Lung (tissue), 11 donors: ENCODE measurements at regions not wholly inside any gene's neighbourhood (a gene's known extent, or its start where the extent isn't known, plus 50 kb on each side); places are given as distances from the start of the nearest gene placed in this dataset.

Experiments
- ATAC-seq: fragments of 200-7000 bp; cut with Tn5 transposase; one replicate; pipeline ENCODE4 v1.9.1; 2020; ENCODE audit warnings: moderate number of reproducible peaks; ENCODE audit not compliant: insufficient read depth, low FRiP score
- DNase-seq, 3 donors: peaks; one replicate each; pipeline ENCODE4 v3.0.0-alpha.2; 2013 to 2017
- H3K27ac ChIP-seq, 2 donors: one replicate each; pipeline ENCODE4 v1.5.1; 2013; ENCODE audit warnings: mild to moderate bottlenecking in 2 of 2, moderate library complexity in 2 of 2, control low read depth in 1 of 2, inconsistent platforms in 1 of 2, low read depth in 1 of 2, low read length in 1 of 2
- H3K27me3 ChIP-seq, 3 donors: one replicate each; pipeline ENCODE4 v1.5.1; 2013; ENCODE audit warnings: low read length in 2 of 3; ENCODE audit not compliant: control insufficient read depth in 3 of 3, insufficient read depth in 3 of 3
- H3K36me3 ChIP-seq, 4 donors: one replicate each; pipeline ENCODE4 v1.5.1; 2013; ENCODE audit warnings: low read length in 4 of 4, mild to moderate bottlenecking in 1 of 4, moderate library complexity in 1 of 4; ENCODE audit not compliant: control insufficient read depth in 4 of 4, insufficient read depth in 4 of 4
- H3K4me1 ChIP-seq, 5 donors: one replicate each; pipeline ENCODE4 v1.5.1; 2013; ENCODE audit warnings: low read length in 5 of 5, mild to moderate bottlenecking in 2 of 5, moderate library complexity in 1 of 5; ENCODE audit not compliant: control insufficient read depth in 5 of 5, insufficient read depth in 5 of 5
- H3K4me3 ChIP-seq: one replicate; pipeline ENCODE4 v1.5.1; 2013; ENCODE audit warnings: mild to moderate bottlenecking, control low read depth, moderate library complexity
- H3K9ac ChIP-seq, 2 donors: one replicate each; pipeline ENCODE4 v1.5.1; 2013; ENCODE audit warnings: low read length in 2 of 2, control low read depth in 1 of 2; ENCODE audit not compliant: insufficient read depth in 1 of 2
- H3K9me3 ChIP-seq, 4 donors: one replicate each; pipeline ENCODE4 v1.5.1; 2013; ENCODE audit warnings: low read length in 3 of 4, mild to moderate bottlenecking in 1 of 4, moderate library complexity in 1 of 4; ENCODE audit not compliant: control insufficient read depth in 4 of 4, insufficient read depth in 3 of 4
- CTCF ChIP-seq: IDR thresholded peaks from 2 replicates; pipeline ENCODE4 v1.5.1; 2012; ENCODE audit warnings: mild to moderate bottlenecking; ENCODE audit errors: control extremely low read depth, extremely low read depth
- WGBS, 2 donors: extraction: QIAGEN DNeasy Blood & Tissue Kit; methylation state at CpG; one replicate each; pipeline ENCODE4 v1.1.7; 2013; 5-methylcytosine and 5-hydroxymethylcytosine counted together
- donor health status: control.
- donor health status: control.
- donor health status: Bipolar disorder and iron deficiency.
- donor health status: healthy.
- donor health status: DM: yes; HTN: yes; CAD: no.

- peaks cover 0 to 13% (median 0%) of the 10 kb centered on the region in 5 donors for H3K4me1 ChIP-seq
- H3K36me3 ChIP-seq, result no peaks in the 10 kb centered on the region
- TF ChIP-seq CTCF, result no peak
- no peak overlapping the region for H3K4me3 ChIP-seq
- H3K27me3 ChIP-seq, result no peaks in the 10 kb centered on the region
- DNase-seq, result no peak
- no peak overlapping the region for H3K9ac ChIP-seq
- no peak for ATAC-seq
- WGBS, 2 donors, result 80 to 89% methylated on average over 1 of the region's 1 CpG
- peaks cover 0 to 14% (median 1%) of the 10 kb centered on the region in 4 donors for H3K9me3 ChIP-seq
- H3K27ac ChIP-seq, result no peak overlapping the region
Observed at GRCh38 chr22:47236718-47237117, 474.3 kb downstream of the TBC1D22A start.

GRCh38 chr22:47236161-47236560 lies 473.7 kb downstream of the TBC1D22A start:
- DNase-seq (no peak), ATAC-seq (no peak)
- no peak overlapping the region for H3K27ac ChIP-seq
- TF ChIP-seq CTCF, result no peak
- 71 to 77% methylated on average over 2 of the region's 2 CpGs for WGBS, 2 donors
- H3K4me3 ChIP-seq, result no peak overlapping the region
- H3K27me3 ChIP-seq, result no peaks in the 10 kb centered on the region
- H3K9me3 ChIP-seq, result peaks cover 0 to 16% (median 1%) of the 10 kb centered on the region in 4 donors
- H3K4me1 ChIP-seq, result peaks cover 0 to 18% (median 0%) of the 10 kb centered on the region in 5 donors
- no peak overlapping the region for H3K9ac ChIP-seq
- no peaks in the 10 kb centered on the region for H3K36me3 ChIP-seq

GRCh38 chr22:47233316-47234243 lies 471.1 kb downstream of the TBC1D22A start:
- Histone ChIP-seq H3K9me3 (peaks cover 0 to 16% (median 1%) of the 10 kb centered on the region in 4 donors), H3K4me1 (peaks cover 0 to 21% (median 0%) of the 10 kb centered on the region in 5 donors), H3K4me3 (no peak overlapping the region), H3K9ac (no peak overlapping the region), H3K36me3 (no peaks in the 10 kb centered on the region), H3K27ac (no peak overlapping the region), H3K27me3 (no peaks in the 10 kb centered on the region)
- DNase-seq (no peak), ATAC-seq (no peak)
- no peak for TF ChIP-seq CTCF
- 78 to 86% methylated on average over 9 of the region's 9 CpGs for WGBS, 2 donors
